ENCODE measurements at regions not wholly inside any gene's neighbourhood (a gene's known extent, or its start where the extent isn't known, plus 50 kb on each side); places are given as distances from the start of the nearest gene placed in this dataset.

DNA sequence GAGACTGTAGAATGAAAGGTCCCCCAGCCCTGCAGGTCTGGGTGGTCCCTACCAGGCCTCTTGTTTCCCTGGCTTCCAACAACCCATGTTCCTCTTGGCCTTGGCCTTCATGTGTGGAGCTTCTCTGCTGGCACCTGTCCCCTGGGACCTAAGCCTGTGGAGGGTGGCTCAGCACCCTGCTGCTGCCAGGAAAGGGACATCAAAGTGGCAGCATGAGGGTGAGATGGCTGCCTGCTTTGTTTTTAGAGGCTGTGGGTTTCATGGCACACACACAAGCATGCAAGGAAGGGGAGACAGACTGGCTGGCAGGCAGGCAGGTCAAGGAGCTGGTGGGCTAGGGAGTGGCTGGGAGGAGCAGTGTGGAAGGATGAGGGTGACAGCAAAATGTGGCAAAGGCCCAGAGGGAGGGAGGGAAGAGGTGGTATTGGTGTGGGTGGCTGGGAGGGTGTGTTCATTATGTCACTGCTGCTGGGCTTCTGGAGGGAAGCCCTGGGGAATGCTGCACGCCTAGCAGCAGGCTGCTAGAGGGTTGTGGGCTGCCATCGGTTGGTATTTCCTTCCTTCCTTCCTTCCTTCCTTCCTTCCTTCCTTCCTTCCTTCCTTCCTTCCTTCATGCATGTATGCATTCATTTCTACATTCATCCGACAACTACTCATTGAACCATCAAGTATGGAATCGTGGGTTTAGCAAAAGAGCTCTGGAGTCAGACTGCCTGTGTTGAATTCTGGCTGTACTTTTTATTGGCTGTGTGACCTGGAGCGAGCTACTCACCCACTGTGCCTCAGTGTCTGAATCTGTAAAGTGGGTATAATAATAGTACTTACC is 128.7 kb upstream of the PJA1 start:
- H3K4me3 ChIP-seq (ENCODE audit: low read length): no peak overlapping the region
- H3K4me2 ChIP-seq (ENCODE audit: low read length): no peak overlapping the region
- TF ChIP-seq EZH2phosphoT487 (IDR thresholded peaks at IDR 0.05; ENCODE audit: borderline replicate concordance, low read length): no peak
- TF ChIP-seq, protein P1, sequence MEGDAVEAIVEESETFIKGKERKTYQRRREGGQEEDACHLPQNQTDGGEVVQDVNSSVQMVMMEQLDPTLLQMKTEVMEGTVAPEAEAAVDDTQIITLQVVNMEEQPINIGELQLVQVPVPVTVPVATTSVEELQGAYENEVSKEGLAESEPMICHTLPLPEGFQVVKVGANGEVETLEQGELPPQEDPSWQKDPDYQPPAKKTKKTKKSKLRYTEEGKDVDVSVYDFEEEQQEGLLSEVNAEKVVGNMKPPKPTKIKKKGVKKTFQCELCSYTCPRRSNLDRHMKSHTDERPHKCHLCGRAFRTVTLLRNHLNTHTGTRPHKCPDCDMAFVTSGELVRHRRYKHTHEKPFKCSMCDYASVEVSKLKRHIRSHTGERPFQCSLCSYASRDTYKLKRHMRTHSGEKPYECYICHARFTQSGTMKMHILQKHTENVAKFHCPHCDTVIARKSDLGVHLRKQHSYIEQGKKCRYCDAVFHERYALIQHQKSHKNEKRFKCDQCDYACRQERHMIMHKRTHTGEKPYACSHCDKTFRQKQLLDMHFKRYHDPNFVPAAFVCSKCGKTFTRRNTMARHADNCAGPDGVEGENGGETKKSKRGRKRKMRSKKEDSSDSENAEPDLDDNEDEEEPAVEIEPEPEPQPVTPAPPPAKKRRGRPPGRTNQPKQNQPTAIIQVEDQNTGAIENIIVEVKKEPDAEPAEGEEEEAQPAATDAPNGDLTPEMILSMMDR (IDR thresholded peaks at IDR 0.05; ENCODE audit: low read depth, low read length, poor library complexity, severe bottlenecking): no peak
- H3K9me2 ChIP-seq (replicated peaks; ENCODE audit: control insufficient read depth, low read length): no peaks in the 10 kb centered on the region
- no peak overlapping the region for H3K27ac ChIP-seq (ENCODE audit: low read depth, low read length)
- H3K79me2 ChIP-seq (ENCODE audit: control insufficient read depth, low read length): no peaks in the 10 kb centered on the region
- H3K36me3 ChIP-seq (ENCODE audit: control insufficient read depth, low read length): no peaks in the 10 kb centered on the region
- H3K4me1 ChIP-seq (ENCODE audit: control insufficient read depth, low read length): no peaks in the 10 kb centered on the region
- no peaks in the 10 kb centered on the region for H3F3A ChIP-seq (ENCODE audit: control insufficient read depth, insufficient read depth)
- no peaks in the 10 kb centered on the region for H4K20me1 ChIP-seq (ENCODE audit: control insufficient read depth, insufficient read depth, low read depth, low read length)
- H3K9me3 ChIP-seq (ENCODE audit: control insufficient read depth, insufficient read depth, low read length): no peaks in the 10 kb centered on the region
- no peaks in the 10 kb centered on the region for H3K27me3 ChIP-seq (ENCODE audit: control insufficient read depth, low read length)

GRCh38 chrX:69291116-69291515 is 125.9 kb upstream of the PJA1 start:
- Histone ChIP-seq H3K9me2 (replicated peaks; ENCODE audit: control insufficient read depth, low read length) (no peaks in the 10 kb centered on the region), H3K36me3 (ENCODE audit: control insufficient read depth, low read length) (no peaks in the 10 kb centered on the region), H3K4me1 (ENCODE audit: control insufficient read depth, low read length) (no peaks in the 10 kb centered on the region), H3K27ac (ENCODE audit: low read depth, low read length) (no peak overlapping the region), H3K4me2 (ENCODE audit: low read length) (no peak overlapping the region), H3K79me2 (ENCODE audit: control insufficient read depth, low read length) (no peaks in the 10 kb centered on the region), H3F3A (ENCODE audit: control insufficient read depth, insufficient read depth) (no peaks in the 10 kb centered on the region), H3K27me3 (ENCODE audit: control insufficient read depth, low read length) (no peaks in the 10 kb centered on the region), H4K20me1 (ENCODE audit: control insufficient read depth, insufficient read depth, low read depth, low read length) (no peaks in the 10 kb centered on the region), H3K4me3 (ENCODE audit: low read length) (no peak overlapping the region), H3K9me3 (ENCODE audit: control insufficient read depth, insufficient read depth, low read length) (no peaks in the 10 kb centered on the region)
- TF ChIP-seq EZH2phosphoT487 (IDR thresholded peaks at IDR 0.05; ENCODE audit: borderline replicate concordance, low read length): no peak
- TF ChIP-seq, protein P1 (IDR thresholded peaks at IDR 0.05; ENCODE audit: low read depth, low read length, poor library complexity, severe bottlenecking): no peak

DNA sequence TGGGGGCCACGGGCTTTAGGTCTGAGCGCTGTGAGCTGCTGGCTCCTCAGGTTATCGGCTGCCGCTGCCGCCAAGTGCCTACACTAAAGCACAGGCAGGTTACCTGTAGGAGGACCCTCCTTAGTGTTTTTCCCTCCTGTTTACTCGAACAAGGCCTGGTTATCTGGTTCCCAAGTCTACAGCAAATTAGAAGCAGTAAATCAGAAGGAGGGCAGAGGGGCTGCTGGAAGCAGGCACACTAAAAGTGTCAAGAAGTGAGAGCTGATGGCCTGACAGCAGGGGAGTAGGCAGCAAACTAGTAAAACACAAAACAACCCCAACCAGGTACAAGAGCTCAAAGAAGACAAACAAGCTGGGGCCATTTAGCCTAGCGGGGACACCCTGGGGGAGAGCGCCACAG is 125.0 kb upstream of the PJA1 start:
- TF ChIP-seq EZH2phosphoT487 (IDR thresholded peaks at IDR 0.05; ENCODE audit: borderline replicate concordance, low read length): no peak
- TF ChIP-seq, protein P1 (IDR thresholded peaks at IDR 0.05; ENCODE audit: low read depth, low read length, poor library complexity, severe bottlenecking): no peak
- Histone ChIP-seq H3K27me3 (ENCODE audit: control insufficient read depth, low read length) (no peaks in the 10 kb centered on the region), H3K4me2 (ENCODE audit: low read length) (no peak overlapping the region), H3K4me3 (ENCODE audit: low read length) (no peak overlapping the region), H3K79me2 (ENCODE audit: control insufficient read depth, low read length) (no peaks in the 10 kb centered on the region), H3K9me3 (ENCODE audit: control insufficient read depth, insufficient read depth, low read length) (no peaks in the 10 kb centered on the region), H4K20me1 (ENCODE audit: control insufficient read depth, insufficient read depth, low read depth, low read length) (no peaks in the 10 kb centered on the region), H3K4me1 (ENCODE audit: control insufficient read depth, low read length) (no peaks in the 10 kb centered on the region), H3K27ac (ENCODE audit: low read depth, low read length) (no peak overlapping the region), H3K36me3 (ENCODE audit: control insufficient read depth, low read length) (no peaks in the 10 kb centered on the region), H3F3A (ENCODE audit: control insufficient read depth, insufficient read depth) (no peaks in the 10 kb centered on the region), H3K9me2 (replicated peaks; ENCODE audit: control insufficient read depth, low read length) (no peaks in the 10 kb centered on the region)

Measured in DOHH2 (cell line).